Breast epithelium (tissue), 3 donors: ENCODE measurements at regions not wholly inside any gene's neighbourhood (a gene's known extent, or its start where the extent isn't known, plus 50 kb on each side); places are given as distances from the start of the nearest gene placed in this dataset.

Source experiments
- CTCF ChIP-seq, 3 donors: fragments of 450-650 bp; IDR thresholded peaks; one replicate each; pipeline ENCODE4 v1.5.1; 2016 to 2017; ENCODE audit warnings: antibody characterized with exemption in 3 of 3, mild to moderate bottlenecking in 3 of 3, moderate library complexity in 3 of 3
- POLR2AphosphoS5 ChIP-seq, 3 donors: sonication (generic); formaldehyde crosslinking; IDR thresholded peaks; one replicate each; pipeline ENCODE4 v1.6.1; 2017; ENCODE audit warnings: antibody characterized with exemption in 3 of 3

GRCh38 chr1:117753232-117753631 is 147.4 kb downstream of the TENT5C start:
- TF ChIP-seq CTCF (IDR thresholded peaks at IDR 0.05) (no peak), POLR2AphosphoS5 (IDR thresholded peaks at IDR 0.05) (no peak)
